HG02571 (cell line): ENCODE measurements at regions not wholly inside any gene's neighbourhood (a gene's known extent, or its start where the extent isn't known, plus 50 kb on each side); places are given as distances from the start of the nearest gene placed in this dataset.
"Not testable (repeated sequence)": the region's sequence is repeated elsewhere in the genome, so short reads cannot be mapped to it uniquely, and the experiment has no call there.

Experiments
- ATAC-seq: cut with Tn5 transposase; IDR thresholded peaks from one replicate; pipeline ENCODE4 v1.9.1; 2021; ENCODE audit warnings: mild to moderate bottlenecking, moderate library complexity; ENCODE audit not compliant: unreplicated experiment

DNA sequence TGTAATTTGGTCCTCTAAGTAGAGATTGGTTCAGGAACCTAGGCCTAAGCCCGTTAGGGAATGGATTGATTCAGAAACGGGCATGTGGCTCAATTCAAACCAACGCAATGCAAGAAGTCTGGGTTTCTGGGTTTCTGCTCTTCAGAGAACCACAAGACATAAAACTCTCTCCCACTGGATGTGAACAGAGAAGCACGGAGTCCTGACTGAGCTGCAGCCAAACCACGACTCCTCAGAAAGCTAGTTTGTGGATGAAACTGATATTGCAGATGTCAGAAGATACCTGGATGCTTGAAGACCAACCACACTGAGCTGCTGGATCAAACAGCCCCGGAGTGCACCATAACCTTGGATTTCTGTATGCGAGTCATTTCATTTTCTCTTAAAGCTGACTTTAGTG lies 50.0 kb downstream of the SOD2 start:
- ATAC-seq, result no peak

DNA sequence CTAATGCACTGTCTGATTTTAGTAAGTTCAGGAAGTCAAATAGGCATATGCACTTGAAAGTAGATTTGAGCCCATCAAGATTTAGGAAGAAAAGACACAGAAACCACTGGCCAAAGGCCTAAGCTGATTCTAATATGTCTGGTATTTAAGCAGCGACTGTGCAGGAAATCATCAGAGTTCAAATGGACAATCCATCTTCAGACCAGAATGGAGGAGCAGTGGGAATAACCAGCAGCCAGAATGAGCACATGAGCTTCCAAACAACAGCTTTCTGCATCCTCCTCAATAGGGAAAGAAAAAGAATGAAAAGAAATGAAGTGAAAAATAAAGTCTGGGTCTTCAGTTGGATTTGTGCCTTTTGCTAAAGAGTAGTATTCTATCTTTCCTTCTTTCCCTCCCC lies 50.6 kb downstream of the SOD2 start:
- no peak for ATAC-seq

DNA sequence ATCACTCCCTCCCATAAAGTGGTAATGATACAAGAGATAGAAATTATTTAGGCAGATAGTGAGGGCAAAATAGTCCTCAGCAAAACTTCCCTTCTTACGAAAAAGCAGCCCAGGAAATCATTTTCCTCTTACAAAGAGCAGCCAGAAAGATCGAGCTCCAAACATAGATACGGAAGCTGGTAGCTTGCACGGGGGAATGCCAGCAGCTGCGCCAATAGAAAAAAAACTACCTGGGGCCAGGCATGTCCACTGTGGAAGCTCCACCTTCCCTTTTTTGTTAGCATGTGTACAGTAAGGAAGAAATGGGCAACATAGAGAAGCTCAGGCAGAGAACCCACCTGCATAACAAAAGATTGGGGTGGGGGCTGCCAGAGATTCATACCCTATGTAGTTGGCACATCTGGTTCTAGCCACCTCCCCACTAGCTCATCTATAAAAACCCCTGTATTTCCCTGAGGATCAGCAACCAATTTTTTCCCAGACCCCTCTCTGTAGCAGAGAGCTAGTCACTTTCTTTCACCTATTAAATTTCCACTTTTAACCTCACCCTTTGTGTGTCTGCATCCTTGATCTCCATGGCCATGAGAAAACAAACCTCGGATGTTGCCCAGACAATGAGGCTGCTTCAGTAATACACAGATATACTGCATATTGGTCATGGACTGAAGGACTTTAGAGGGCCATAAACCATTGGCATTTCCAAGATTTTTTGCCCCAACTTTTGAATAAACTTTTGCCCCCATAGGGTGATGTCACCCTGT lies 52.1 kb downstream of the SOD2 start:
- no peak for ATAC-seq

DNA sequence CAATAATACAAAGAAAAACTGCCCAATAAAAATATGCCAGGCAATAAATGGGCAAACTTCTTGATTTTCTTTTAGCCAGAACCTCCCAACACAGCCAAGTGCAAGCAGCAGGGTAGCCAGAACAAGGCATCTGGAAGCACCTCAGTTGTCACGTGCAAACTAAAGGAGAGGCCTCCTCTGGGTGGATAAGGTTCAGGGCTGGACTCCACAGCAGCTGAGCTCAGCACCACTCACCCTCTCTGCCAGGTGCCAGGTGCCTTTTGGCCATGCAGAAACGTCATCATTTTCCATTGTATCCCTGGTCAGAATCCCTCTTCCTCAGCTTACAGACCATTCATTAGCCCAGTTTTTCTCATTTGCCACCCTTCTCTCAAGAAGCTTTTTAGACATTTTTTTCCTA lies 52.7 kb downstream of the SOD2 start:
- ATAC-seq, result no peak

DNA sequence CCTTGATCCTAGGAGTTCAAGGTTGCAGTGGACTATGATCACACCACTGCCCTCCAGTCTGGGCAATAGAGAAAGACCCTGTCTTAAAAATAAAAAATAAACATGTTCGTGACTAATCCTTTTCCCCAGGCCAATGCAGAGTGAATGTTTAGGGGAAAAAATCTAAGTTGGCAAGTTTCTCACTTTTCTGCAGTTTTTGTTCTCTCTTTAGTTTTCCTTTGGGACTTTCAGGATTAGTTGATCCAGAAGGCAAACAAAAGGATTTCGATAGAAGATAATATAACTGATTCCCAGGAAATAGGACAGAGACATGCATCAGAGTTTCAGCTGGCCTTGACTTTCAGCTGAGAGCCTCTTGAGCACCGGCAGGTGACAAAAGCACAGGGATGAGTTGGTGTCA lies 53.3 kb downstream of the SOD2 start:
- no peak for ATAC-seq

DNA sequence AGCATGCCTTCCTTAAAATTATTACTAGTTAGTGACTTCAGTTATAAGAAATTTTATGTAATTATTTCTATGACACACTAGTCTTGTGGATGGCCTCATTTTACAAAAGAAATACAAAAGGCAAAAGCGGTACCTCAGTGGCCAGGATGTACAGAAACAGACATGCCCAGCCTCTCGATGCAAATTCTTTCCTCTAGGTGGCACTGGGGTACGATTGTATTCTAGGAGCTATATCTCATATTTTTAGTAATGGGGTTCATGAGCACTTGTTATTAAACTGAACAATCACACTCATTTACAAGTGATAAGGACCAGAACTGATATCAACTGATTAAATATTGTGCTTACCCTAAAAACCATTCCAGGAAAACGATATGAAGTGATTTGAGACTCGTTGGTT lies 59.8 kb downstream of the SOD2 start:
- ATAC-seq, result no peak

DNA sequence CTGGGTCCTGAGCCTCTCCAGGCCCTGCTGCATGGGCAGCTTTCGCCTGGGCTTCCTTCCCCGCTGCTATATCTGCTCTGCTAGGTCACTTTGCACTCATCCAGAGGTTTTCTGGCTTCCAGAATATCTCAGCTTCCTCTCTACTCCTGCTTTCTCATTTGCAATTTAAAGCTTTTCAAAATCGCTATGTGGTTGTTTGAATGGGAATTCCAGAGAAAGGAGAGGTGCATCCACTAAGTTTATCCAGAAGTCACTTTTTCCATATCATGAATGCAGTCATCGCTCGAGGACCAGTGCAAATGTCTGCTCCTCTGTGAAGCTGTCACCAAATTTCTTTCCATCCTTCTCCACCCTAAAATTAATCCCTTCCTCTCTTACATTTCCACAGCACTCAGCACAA lies 61.2 kb downstream of the SOD2 start:
- ATAC-seq, result no peak

DNA sequence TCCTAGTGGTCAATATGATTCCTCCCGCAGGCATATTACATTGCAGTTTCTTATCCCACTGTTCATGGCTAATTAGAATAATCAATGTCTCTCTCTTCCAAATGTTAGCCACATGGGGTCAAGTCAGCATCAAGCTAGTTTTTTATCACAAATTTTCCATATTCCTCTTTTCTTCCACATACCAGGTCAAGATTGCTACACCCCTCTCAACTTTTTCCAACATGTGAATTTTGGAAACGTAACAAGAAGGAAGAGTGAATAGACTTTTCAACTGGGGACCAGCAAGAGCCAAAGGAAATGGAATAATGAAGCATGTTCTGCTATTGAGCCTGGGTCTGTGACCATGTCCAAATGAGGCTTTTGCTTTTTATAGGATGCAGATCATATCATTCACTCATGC lies 65.1 kb downstream of the SOD2 start:
- no peak for ATAC-seq

DNA sequence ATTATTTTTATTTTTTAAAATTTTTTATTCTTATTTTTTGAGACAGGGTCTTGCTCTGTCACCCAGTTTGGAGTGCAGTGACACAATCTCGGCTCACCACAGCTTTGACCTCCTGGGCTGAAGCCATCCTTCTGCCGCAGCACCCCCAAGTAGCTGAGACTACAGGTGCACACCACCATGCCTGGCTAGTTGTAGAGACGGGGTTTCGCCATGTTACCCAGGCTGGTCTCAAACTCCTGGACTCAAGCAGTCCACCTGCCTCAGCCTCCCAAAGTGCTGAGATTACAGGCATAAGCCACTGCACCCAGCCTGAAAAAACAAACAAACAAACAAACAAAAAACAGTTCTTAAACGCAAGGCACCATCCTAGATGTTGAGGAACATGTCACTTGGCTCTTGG lies 66.5 kb downstream of the SOD2 start:
- not testable (repeated sequence) for ATAC-seq

DNA sequence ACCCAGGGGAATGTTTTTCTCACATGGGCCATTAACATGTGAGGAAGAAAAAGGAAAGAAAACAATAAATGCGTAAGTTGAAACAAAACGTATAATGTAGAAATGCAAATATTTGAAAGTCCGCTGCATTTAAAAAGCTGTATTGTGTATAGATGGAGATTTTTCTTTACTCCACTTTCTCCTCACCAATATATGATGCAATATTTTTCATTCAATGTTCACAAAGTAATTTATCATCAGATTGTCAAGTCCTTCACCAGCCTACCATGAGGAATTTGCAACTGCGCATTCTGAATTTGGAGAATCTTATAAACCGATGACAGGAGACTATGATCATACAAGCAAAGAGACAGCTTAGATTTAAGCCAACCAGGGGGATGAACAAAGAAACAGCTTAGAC lies 69.9 kb downstream of the SOD2 start:
- ATAC-seq, result no peak

DNA sequence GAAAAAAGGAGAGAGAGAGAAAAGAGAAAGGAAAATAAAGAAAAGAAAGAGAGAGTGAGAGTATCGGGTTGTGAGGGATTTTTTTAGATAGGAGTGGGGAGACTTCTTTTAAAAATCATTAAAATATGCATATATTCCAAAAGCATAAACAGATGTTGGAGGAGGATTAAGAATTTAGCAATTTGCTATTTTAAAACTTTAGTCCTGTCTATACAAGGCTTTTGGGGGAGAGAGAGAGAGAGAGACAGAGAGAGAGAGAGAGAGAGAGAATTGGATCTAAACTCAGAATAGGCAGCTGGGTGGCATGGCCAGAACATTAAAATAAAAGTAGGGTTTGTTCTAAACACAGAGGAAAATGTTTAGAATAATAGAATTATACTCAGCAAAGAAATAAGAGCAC lies 72.1 kb downstream of the SOD2 start:
- ATAC-seq, result no peak

DNA sequence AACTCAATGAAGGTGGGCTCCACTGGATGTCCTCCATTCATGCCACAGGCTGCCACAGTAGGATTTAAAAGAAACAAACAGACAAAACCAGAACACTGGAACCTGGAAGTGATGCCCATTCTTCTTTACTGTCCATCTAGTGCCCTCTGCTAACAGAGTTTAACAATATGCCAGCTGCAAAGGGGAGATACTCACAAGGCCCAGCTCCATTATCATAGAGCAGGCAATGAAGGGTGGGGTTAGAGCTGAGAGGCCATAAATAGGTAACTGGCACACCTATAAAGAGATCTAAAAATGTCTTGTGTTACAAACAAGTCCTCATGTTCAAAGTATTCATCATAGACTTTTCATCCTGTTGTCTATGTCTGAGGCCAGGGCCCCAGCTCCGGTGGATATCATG lies 75.6 kb downstream of the SOD2 start:
- no peak for ATAC-seq

DNA sequence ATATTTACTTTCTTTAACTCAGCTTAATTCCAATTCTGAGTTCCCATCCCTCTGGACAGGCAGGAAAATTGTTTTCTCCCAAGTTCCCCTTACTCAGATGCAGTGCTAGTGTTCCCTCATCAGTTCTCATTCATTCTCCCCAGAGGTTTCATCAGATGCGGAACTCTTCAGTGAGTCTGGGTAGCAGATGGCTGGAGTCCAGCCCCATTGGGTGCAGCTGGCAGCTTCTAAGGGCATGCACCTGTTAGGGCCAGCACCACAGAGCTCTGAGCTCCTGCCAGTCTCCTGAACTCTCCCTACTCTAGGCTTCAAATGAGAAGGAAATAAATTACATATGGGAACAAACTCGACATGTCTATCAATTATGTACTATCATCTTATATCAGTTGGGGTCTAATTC lies 76.6 kb downstream of the SOD2 start:
- no peak for ATAC-seq

DNA sequence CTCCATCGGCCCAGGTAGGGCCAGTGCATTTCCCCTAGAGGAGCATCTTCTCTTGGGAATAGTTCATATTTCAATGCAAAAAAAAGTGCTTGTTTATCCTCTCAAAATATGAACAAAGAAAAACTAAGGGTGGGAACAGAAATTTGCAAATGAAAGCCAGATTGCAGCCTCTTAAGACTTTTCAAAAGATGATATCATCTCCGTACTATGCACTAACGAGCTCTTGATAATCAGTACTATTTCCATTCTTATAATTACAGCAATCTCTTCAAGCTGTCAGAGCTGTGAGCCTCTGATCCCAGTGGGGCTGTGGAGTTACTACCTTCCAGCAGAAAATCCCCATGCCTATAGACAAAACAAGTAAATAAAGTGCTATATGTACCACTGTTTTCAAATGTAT lies 77.1 kb downstream of the SOD2 start:
- ATAC-seq, result no peak

DNA sequence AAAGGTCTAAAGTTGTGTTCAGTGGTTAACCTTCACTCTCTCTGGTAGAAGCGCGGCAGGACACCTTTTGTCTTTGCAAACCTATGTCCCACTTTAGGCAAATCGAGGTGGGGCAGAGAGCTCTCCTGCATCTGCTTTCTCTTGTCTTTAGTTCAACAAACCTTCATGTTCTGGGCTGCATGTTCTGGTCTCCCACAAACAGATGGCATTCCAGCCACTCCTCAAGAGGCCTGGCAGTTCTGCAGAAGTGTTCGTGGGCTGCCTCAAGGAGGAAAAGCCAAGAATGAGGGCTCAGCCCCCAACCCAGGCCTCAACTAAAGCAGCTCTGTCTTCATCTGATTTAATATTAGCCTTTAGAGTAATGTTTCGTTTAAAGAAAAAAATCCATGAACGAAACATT lies 82.2 kb downstream of the SOD2 start:
- ATAC-seq, result no peak

DNA sequence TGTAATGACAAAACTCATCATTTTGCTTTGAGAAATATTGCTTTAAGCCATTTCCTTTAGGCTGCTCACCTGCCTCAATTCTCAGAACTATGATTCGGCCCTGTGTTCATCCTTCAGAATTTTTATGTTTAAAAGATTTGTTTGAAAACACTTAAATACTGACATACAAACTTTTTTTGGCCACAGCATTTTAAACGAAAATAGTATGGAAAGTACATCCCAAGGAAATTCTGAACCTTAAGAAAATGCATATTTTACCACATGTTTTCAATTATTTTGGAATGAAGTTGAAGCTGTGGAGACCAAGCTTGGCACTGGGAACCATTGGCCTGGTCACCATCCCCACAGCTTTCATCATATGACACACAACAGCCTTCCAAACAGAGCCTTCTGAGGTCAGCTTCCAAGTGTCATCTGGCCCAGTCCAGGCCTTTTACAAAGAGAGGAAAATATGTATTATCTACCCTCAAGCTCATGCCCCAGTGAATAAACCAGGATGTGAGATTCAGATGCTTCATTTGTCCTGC lies 83.3 kb downstream of the SOD2 start:
- ATAC-seq, result no peak

DNA sequence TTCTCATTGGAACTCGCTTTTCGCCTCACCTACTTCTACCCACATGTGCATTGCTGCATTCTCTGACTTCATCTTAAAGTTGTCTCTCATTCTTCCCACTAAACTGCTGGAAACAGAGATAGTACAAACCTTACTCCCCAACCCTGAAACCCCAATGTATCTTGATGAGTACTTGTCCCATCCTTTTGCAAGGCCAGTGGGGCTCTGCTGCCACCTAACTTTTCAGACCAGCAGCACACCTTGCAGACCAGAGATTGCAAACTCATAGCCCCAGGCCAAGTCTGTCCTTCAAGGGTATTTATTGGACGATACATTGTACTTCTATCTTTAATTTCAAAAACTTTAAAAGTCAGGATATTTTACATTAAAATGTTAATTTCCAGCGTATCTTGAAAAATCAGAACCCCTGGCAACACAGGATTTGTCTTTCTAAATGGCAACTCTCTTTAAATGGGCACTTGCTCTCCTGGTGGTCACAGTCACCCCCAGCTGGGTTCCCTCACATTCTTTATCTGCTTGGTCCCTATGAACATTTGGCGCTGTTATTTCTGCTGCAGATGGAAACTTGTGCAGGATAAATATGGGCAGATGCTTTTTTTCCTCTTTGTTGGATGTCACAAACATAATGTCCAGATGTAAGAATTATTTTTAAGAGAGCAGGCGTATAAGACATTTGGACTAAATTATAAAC lies 83.9 kb downstream of the SOD2 start:
- ATAC-seq, result no peak

DNA sequence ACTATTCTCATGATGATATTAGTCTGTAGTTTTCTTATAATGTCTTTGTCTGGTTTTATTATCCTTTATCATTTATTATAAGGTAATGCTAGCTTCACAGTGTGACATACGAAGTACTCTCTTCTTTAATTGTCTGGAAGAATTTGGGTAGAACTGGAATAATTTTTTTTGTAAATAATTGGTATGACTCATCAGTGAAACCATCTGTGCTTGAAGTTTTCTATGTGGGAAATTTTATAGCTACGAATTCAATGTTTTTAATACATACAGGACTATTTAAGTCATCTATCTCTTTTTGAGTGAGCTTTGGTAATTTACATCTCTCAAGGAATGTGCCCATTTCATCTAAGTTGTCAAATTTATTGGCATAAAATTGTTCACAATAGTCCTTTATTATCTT lies 86.3 kb downstream of the SOD2 start:
- no peak for ATAC-seq

DNA sequence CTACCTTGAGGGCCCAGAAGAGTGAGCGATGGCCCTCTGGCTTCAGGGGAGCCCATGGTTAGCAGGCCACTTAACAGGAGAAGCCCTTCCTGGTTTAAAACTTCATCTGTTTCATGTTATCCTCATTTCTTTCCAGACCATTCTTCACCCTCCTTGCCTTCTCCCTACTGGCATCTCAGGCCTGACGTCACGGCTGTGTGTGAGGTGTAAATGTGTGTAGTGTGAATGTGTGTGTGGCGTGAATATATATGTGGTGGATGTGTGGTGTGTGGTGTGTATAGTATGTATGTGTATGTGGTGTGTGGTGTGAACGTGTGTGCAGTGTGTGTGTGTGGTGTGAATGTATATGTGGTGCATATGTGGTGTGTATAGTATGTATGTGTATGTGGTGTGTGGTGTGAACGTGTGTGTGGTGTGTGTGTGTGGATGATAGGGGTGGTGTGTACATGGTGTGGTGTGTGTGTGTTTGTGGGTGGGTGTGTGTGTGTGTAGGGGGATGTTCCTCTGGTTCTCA lies 88.5 kb downstream of the SOD2 start:
- ATAC-seq, result no peak

DNA sequence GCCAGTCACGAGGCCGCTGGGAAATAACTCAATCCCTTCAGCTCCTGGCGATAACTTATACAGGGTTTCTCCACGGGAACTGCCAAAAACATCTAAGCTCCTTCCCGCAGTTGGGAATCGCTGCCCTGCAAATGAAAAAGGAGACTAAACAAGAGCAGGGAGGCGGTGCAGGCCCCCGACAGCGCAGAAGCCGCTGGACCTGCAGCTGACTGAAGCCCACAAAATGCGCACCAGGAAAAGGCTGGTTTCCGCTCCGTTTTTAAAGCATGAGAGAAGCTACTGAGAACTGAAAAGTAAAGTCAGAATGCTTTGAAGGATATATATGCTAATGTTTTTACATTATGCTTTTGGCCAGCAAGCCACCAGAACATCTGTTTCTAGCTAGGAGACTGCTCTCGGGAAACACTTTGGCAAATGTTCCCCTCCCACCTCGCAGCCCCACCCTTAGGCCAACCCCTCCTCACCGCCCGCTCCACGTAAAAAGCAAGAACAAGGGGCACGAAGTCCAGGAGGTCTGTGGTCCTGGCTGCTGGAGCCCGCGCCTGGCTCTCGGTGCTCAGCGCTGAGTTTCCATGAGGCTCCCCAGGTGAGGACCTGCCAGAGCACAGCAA lies 90.5 kb downstream of the SOD2 start:
- no peak for ATAC-seq

DNA sequence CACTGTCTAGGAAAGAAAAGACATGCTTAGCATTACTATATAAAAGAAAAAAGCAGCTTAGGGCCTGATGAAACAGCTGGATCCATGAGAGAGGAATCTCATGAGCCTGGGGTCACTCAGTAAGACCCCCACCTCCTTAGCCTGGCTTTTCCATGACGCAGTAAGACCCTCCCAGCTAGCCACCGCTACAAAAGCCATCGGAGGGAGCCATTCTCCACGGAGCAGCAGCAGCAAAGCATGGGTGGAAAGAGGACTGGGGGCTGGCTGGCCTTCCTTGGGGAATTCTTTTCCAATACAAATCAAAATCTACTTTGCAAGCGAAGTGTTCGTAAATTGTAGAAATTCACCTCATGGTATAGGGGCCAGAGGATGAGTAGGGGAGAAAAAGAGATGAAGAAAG lies 91.8 kb downstream of the SOD2 start:
- no peak for ATAC-seq

DNA sequence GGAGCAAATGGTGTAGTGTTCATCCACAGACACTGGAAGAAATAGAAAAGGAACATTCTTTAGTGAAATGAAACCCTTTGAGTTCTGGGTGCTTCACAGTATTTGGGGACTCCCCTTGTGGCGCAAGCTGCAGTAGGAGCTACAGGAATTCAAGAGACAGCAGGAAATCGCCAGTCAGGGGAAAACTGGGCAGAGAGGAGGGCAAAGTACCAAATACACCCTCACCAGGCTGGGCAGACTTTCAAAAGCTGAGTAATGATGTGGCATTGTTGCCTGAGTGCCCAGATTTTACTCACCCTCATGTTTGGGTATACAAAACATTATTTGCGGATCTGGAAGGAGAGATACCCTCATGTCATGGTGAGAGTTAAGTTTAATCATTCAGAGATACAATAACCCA lies 97.9 kb downstream of the SOD2 start:
- no peak for ATAC-seq
